ENCODE measurements at regions not wholly inside any gene's neighbourhood (a gene's known extent, or its start where the extent isn't known, plus 50 kb on each side); places are given as distances from the start of the nearest gene placed in this dataset.

DNA sequence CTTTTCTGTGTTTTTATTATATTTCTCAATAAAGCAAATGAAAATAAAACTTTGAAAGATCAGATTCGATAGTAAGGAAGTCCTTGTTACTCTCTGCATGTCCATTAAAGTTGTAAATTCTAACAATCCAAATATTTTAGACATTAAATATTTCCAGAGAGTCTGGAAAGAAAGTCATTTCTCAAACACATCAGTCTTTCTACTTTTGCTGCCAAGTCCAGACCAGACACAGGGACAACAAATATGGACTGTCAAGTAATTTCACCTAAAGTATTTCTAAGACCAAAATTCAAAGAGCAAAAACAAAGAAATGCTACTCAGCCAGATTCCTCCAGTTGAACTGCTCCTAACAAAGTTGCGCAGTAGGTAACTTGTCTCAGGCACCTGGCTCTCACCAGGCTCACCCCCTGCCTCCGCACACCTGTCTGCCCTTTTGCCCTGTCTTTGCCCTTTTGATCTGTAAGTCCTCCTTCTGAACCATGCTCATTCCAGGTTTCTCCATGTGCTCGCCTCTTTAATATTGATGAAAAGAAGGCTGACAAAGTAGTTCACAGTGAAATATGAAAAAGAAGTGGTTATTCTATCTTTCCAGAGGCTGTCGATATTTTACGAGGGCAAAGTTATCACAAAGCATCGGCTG is 300.5 kb downstream of the C7orf25 start:
- DNase-seq (ENCODE audit: low spot score), result no peak
- no peak for TF ChIP-seq CTCF (IDR thresholded peaks at IDR 0.05; ENCODE audit: extremely low read depth, missing control alignments)

- DNase-seq (ENCODE audit: low spot score), result no peak
- no peak for TF ChIP-seq CTCF (IDR thresholded peaks at IDR 0.05; ENCODE audit: extremely low read depth, missing control alignments)
Measured at GRCh38 chr7:42606193-42606905, 305.5 kb downstream of the C7orf25 start.

DNA sequence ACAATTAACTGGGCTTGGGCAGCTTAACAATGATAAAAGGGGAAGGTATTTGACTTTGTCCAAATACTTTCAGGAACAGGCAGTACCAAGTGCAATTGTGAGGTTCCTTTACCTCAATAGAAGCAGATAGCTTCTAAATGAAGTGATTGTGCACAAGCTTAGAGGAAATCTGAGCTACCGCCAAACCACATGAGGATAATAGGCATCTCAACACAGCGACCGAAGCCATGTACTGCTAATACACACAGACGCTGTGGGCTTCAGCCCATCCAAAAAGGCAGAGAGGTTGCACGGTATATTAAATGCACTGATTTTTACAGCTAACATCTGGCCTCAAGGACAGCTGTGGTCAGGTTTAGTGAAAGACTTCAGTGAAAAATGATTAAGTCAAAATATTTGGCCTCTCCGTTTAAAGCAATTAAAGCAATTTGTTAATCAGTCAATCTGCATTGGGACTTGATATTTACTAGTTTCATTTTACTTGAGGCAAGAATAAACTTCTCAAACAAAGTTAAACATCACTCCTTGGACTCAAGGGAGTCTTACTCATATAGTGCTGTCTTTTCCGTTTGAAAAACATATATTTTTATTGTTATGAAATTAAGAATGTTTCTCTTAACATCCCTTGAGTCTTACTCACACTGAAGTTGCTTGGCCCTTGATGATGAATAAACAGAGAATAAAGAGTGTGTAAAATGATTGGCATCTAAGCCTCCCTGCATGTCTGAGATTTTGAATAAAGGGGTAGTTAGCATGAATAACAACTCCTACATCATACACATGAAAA is 306.3 kb downstream of the C7orf25 start:
- no peak for TF ChIP-seq CTCF (IDR thresholded peaks at IDR 0.05; ENCODE audit: extremely low read depth, missing control alignments)
- no peak for DNase-seq (ENCODE audit: low spot score)

DNA sequence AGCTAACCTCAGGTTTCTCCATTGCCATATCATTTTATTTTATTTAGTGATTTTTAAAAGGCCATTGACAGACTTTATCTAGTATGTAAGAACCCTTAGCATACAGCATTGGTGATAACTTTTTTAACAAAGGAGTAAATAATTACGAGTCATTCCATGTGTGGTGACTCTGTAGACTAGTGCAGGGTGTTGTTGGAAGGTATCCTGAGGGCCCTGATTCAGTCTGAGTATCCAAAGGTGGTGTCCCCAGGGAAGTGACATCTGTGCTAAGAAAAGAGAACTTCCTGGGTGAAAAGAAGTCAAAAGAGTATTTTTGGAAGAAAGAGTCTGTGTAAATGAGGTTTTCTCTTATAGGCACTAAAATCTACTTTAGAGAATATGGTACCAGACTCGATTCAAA is 308.4 kb downstream of the C7orf25 start:
- no peak for TF ChIP-seq CTCF (IDR thresholded peaks at IDR 0.05; ENCODE audit: extremely low read depth, missing control alignments)
- no peak for DNase-seq (ENCODE audit: low spot score)

GRCh38 chr7:42597300-42597699 is 314.6 kb downstream of the C7orf25 start:
- no peak for TF ChIP-seq CTCF (IDR thresholded peaks at IDR 0.05; ENCODE audit: extremely low read depth, missing control alignments)
- DNase-seq (ENCODE audit: low spot score), result no peak

- no peak for TF ChIP-seq CTCF (IDR thresholded peaks at IDR 0.05; ENCODE audit: extremely low read depth, missing control alignments)
- DNase-seq (ENCODE audit: low spot score), result no peak
Measured at GRCh38 chr7:42596737-42597136, 315.1 kb downstream of the C7orf25 start.

- no peak for TF ChIP-seq CTCF (IDR thresholded peaks at IDR 0.05; ENCODE audit: extremely low read depth, missing control alignments)
- DNase-seq (ENCODE audit: low spot score), result no peak
Measured at GRCh38 chr7:42593860-42594259, 318.0 kb downstream of the C7orf25 start.
